Pancreas (tissue), 10 donors: ENCODE measurements at regions not wholly inside any gene's neighbourhood (a gene's known extent, or its start where the extent isn't known, plus 50 kb on each side); places are given as distances from the start of the nearest gene placed in this dataset.

Experiments used
- ATAC-seq, 4 donors: fragments of 200-7000 bp; cut with Tn5 transposase; one replicate each; pipeline versions ENCODE4 v1.8.0 to v1.9.1; 2020; ENCODE audit warnings: mild to moderate bottlenecking in 4 of 4, moderate library complexity in 4 of 4
- DNase-seq, 6 donors: peaks; one replicate each; pipeline ENCODE4 v3.0.0-alpha.2; 2020
- FAIRE-seq: peaks from 2 replicates; lab custom pipeline; 2012; peaks lifted over from hg19 to GRCh38; lab: Jason Lieb, UNC
- H3K27ac ChIP-seq, 4 donors: fragments of 200-600 bp; sonication (generic); 1 replicate in 3 of 4; 2 replicates in 1 of 4; pipeline versions ENCODE4 v1.5.0 to v1.8.0; 2020
- H3K27me3 ChIP-seq, 4 donors: fragments of 200-600 bp; one replicate each; pipeline ENCODE4 v1.8.0; 2021
- H3K36me3 ChIP-seq, 3 donors: fragments of 200-600 bp; sonication (generic) in 1 of 3; one replicate each; pipeline versions ENCODE4 v1.5.0 to v1.8.0; 2020 to 2021
- H3K4me1 ChIP-seq, 3 donors: fragments of 200-600 bp; one replicate each; pipeline ENCODE4 v1.8.0; 2021
- H3K4me3 ChIP-seq, 4 donors: fragments of 200-600 bp; sonication (generic) in 2 of 4; one replicate each; pipeline versions ENCODE4 v1.5.0 to v1.8.0; 2020 to 2021
- H3K9me3 ChIP-seq, 4 donors: fragments of 200-600 bp; one replicate each; pipeline ENCODE4 v1.8.0; 2021
- CTCF ChIP-seq, 4 donors: fragments of 200-600 bp; sonication (generic) in 3 of 4; IDR thresholded peaks; one replicate each; pipeline versions ENCODE4 v1.5.0 to v1.8.0; 2021; ENCODE audit warnings: antibody characterized with exemption in 4 of 4
- WGBS, 2 donors: extraction: QIAGEN DNeasy Blood & Tissue Kit; methylation state at CpG; one replicate each; pipeline ENCODE4 v1.1.7; 2013; 5-methylcytosine and 5-hydroxymethylcytosine counted together
- intact Hi-C, 3 donors: fragments of 100-400 bp; cut with DNase I; formaldehyde crosslinking; loops; one replicate each; pipeline versions ENCODE4 v1.11.1 to v1.14.2; 2022
- donor health status: healthy with polysubstance abuse.
- donor health status: DM: no; HTN: no; CAD: no; lungs with moderate emphysema.
- donor health status: DM: no; HTN: no; CAD: no.
- donor health status: control.
- donor health status: control.
- donor health status: Bipolar disorder and iron deficiency.
- donor health status: DM: yes; HTN: yes; CAD: no.
- donor health status: DM: no; HTN: no; CAD: no.
- donor health status: DM: no; HTN: no; CAD: no.
- donor health status: DM: yes; HTN: yes; CAD: no.

- ATAC-seq: no peak
- no peaks in the 10 kb centered on the region for H3K4me1 ChIP-seq
Observed at GRCh38 chr2:76472946-76473345, 762.2 kb upstream of the GCFC2 start.

GRCh38 chr2:76469066-76469465 is 758.4 kb upstream of the GCFC2 start:
- FAIRE-seq (no peak), DNase-seq (no peak), ATAC-seq (no peak)
- intact Hi-C loops: no loop called here
- Histone ChIP-seq H3K27me3 (no peaks in the 10 kb centered on the region), H3K36me3 (no peaks in the 10 kb centered on the region), H3K4me1 (no peaks in the 10 kb centered on the region), H3K27ac (no peak overlapping the region), H3K4me3 (no peak overlapping the region), H3K9me3 (no peaks in the 10 kb centered on the region)
- TF ChIP-seq CTCF (IDR thresholded peaks at IDR 0.05): no peak
- 63 to 76% methylated on average over 4 of the region's 4 CpGs for WGBS, 2 donors

More at GRCh38 chr2:76472946-76473345, 762.2 kb upstream of the GCFC2 start:
- FAIRE-seq (no peak), DNase-seq (no peak)
- no peak for TF ChIP-seq CTCF (IDR thresholded peaks at IDR 0.05)
- intact Hi-C loops: no loop called here
- 79 to 84% methylated on average over 4 of the region's 4 CpGs for WGBS, 2 donors
- no peak overlapping the region for H3K4me3 ChIP-seq
- no peaks in the 10 kb centered on the region for H3K27me3 ChIP-seq
- no peaks in the 10 kb centered on the region for H3K9me3 ChIP-seq
- H3K27ac ChIP-seq: no peak overlapping the region
- no peaks in the 10 kb centered on the region for H3K36me3 ChIP-seq

DNA sequence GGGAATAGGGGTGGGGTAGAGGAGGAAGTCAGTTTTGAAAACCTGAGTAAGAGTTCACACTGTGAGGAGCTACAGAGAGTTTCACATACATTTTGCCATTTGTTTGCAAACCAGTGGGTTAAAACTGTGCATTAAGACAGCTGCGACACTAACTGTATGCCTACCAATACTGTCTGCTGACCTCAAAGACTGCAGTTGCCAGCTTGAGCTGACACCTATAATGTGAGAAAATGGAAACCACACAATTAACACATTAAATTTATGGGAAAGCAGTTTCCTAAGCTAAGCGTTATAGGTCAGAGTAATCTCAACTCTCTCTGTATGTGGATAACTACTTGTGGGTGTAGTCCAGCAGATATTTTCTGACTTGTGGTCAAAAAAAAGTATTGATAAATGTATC is 756.6 kb upstream of the GCFC2 start:
- ATAC-seq (no peak), FAIRE-seq (no peak), DNase-seq (no peak)
- H3K4me1 ChIP-seq: no peaks in the 10 kb centered on the region
- no peaks in the 10 kb centered on the region for H3K27me3 ChIP-seq
- intact Hi-C loops: no loop called here
- H3K4me3 ChIP-seq: no peak overlapping the region
- no peak overlapping the region for H3K27ac ChIP-seq
- WGBS, 2 donors: 90 to 93% methylated on average over 2 of the region's 2 CpGs
- H3K36me3 ChIP-seq: no peaks in the 10 kb centered on the region
- H3K9me3 ChIP-seq: no peaks in the 10 kb centered on the region
- no peak for TF ChIP-seq CTCF (IDR thresholded peaks at IDR 0.05)

DNA sequence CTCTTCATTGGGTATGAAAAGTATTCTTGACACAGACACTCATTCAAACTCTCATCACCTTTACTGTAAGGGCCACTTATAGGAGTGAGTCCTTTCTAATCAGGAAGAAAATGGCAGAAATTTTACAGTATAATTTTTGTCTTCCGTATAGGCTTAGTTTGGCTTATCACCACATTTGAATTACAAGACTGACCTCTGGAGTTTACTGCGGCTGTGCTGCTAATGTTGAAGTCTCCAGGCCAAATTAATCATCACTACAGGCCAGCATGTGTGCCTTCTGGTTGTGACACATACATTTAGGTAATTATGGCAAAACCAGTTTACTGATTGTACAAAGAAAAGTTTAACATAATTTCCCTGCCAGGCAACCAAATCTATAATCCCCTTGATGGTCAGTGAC is 753.6 kb upstream of the GCFC2 start:
- intact Hi-C loops: no loop called here
- H3K27me3 ChIP-seq: no peaks in the 10 kb centered on the region
- WGBS, 2 donors: 32 to 39% methylated on average over 2 of the region's 2 CpGs
- no peak for TF ChIP-seq CTCF (IDR thresholded peaks at IDR 0.05)
- DNase-seq (no peak), FAIRE-seq (no peak), ATAC-seq (no peak)
- no peaks in the 10 kb centered on the region for H3K36me3 ChIP-seq
- H3K4me1 ChIP-seq: no peaks in the 10 kb centered on the region
- no peak overlapping the region for H3K27ac ChIP-seq
- no peaks in the 10 kb centered on the region for H3K9me3 ChIP-seq
- no peak overlapping the region for H3K4me3 ChIP-seq

GRCh38 chr2:76461431-76461830 is 750.7 kb upstream of the GCFC2 start:
- DNase-seq (no peak), ATAC-seq (no peak), FAIRE-seq (no peak)
- H3K36me3 ChIP-seq: no peaks in the 10 kb centered on the region
- no peaks in the 10 kb centered on the region for H3K9me3 ChIP-seq
- no peak for TF ChIP-seq CTCF (IDR thresholded peaks at IDR 0.05)
- intact Hi-C loops: no loop called here
- H3K4me1 ChIP-seq: no peaks in the 10 kb centered on the region
- WGBS, 2 donors: 47 to 60% methylated on average over 4 of the region's 4 CpGs
- no peak overlapping the region for H3K27ac ChIP-seq
- H3K27me3 ChIP-seq: no peaks in the 10 kb centered on the region
- H3K4me3 ChIP-seq: no peak overlapping the region
